ENCODE measurements at regions not wholly inside any gene's neighbourhood (a gene's known extent, or its start where the extent isn't known, plus 50 kb on each side); places are given as distances from the start of the nearest gene placed in this dataset.

DNA sequence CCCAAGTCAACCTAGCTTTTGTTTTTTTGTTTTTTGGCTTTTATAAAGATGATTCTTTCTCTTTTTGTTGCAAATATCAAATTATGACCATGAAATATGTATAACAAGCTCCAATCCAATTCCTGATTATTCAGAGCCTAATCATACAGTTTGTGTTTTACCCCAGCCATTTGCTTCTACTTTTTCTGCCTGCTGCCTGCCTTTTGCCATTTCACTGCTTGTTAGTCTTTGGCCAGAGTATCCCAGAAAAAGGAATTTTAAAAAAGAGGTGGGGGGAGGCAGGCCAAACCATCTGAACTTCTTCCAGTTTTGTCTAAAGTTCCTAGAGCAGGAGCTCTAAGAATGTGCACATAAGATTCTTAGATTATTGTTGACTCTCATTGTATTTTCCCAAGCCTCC, 211.9 kb upstream of the VRK2 start:
- DNase-seq (ENCODE audit: low read depth): no peak

DNA sequence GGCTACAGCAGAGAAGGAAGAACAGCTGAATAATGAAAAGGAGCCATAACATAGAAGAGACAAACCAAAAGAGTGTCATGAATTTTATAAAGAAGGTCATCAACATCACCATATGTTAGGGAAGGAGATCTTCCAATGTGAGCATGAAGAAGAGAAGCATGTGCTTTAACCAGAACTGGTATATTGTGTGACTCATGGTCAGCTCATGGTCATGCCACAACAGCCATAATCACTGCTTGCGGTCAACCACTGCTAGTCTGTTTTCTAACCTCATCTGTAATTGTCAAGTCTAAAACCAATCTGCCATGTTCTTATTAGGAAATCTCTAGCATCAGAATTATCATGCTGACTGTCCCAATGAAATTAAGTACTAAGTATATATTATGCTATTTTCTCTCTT, 204.1 kb upstream of the VRK2 start:
- DNase-seq (ENCODE audit: low read depth): peak; percentile 54

DNA sequence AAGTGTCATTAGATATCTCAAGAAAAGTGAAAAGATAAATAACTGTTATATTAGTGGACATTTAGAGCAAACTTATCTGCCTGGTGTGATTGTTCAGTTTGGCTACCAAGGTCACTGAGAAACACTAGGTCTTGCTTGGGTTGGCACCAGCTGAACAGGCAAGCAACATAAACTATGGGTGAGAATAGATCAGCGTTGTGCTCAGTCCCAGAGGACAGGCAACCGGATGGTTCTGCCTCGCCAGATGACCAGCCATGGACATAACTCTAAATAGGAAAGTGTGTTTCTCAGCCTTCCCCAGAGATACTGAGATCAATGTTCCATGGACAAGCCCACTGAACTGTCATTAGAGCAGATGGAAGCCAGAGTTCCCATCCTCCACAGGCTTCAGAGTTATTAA, 203.4 kb upstream of the VRK2 start:
- no peak for DNase-seq (ENCODE audit: low read depth)

DNA sequence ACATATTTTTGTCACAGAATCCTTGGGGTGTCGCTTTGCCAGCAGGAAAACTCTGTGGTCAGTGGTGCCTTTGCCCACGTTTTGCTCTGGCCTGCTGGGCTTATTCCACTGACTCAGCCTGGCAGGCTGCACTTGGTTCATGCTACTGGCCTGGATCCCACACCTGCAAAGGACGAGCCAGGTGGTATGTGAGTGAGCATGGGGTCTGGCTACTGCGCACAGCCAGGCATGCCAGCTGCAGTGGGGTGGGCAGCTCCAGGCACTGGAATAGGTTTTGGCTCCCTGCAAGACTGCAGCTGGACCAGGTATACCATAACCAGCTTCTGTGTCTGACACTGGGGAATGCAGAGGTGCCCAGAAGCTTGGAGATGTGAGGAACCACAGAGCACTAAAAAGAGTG, 197.9 kb upstream of the VRK2 start:
- no peak for DNase-seq (ENCODE audit: low read depth)

DNA sequence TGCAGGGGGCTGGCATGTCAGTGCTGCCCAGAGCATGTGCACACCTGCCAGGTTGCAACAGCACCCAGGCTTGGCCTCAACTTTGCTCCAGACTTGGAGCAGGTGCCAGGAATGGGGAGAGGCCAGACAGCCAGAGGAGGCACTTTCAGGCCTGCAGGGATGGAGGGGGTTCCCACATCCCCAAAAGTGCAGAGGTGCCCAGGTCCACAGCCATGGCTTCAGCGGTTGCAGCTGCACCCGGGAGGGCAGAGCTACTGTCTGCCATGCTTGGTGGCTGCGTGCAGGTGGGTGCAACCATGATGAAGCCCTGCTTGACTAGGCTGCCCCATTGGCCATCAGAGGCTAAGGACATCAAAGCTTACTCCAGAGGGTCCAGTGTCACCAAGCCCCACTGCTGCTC, 196.8 kb upstream of the VRK2 start:
- DNase-seq (ENCODE audit: low read depth): no peak

DNA sequence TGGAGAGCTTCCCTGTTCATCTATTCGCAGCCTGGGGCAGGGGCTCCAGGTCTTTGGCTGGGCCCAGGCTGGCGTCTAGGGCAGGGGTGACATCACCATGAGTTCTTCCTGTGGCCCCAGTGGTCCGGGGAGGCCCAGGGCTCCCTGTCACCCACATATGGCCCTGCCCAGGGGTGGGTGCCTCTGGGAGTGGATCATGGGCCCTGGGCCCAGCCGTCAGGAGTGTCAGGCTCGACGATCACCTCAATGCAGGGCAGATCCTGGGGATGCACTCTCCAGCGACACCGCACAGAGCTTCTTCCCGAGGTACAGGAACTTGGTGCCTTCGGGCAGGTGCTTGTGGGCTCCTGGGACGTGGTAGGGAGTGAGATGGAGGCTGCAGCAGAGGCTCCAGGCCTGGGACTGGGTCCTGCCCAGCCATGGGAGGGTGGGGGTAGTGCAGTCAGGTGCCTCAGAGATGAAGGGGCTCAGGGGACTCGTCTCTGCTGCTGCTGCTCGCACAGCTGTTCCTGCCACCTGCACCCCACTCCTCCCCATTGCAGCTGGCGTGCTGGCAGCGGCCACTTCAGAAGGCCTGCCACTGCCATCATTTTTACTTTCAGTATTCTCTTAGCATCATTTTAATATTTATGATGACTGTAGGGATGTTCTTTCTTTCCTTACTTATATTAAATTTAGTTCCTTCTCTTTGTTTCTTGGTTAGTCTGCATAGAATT, 196.0 kb upstream of the VRK2 start:
- no peak for DNase-seq (ENCODE audit: low read depth)

DNA sequence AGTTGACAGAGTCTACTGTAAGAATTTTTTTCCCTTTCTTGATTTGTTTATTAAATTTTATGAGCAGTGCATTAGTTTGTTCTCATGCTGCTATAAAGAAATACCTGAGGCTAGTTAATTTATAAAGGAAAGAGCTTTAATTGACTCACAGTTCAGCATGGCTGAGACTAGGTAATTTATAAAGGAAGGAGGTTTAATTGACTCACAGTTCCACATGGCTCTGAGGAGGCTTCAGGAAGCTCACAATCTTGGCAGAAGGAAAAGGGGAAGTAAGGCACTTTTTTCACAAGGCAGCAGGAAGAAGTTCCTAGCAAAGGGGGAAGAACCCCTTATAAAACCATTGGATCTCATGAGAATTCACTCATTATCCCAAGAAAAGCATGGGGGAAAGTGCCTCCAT, 191.4 kb upstream of the VRK2 start:
- DNase-seq (ENCODE audit: low read depth): no peak

DNA sequence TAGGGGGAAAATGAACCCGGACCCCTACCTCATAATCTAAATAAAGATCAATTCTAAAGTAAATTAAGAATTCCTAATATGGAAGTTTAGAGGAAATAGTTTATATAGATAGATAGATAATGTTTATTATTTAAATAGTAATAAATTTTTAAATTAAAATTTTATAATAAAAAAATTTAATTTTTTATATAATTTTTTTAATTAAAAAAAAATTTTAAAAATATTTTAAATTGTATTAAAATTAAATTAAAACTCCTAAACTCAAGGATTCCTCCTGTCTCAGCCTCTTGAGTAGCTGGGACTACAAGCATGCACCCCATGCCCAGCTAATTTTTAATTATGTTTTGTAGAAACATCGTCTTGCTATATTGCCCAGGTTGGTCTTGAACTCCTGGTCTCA, 186.9 kb upstream of the VRK2 start:
- DNase-seq (ENCODE audit: low read depth): no peak

DNA sequence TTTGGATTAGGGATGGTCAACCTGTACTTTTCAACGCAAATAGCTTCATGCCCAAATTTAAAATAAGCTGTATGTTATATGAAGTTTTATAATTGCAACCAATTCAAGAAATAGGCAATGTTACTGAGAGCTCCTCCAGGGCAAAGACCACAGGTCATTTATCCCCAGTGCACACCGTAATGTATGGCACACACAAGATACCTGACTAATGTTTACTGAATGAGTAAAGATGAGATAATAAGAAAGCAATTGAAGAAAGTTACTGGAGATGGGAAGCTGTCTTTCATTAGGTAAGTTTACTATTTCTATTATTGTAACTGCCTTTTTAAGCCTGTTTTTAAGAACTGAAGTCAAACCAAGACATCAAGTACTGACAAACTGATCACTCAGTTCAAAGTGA, 184.5 kb upstream of the VRK2 start:
- no peak for DNase-seq (ENCODE audit: low read depth)

DNA sequence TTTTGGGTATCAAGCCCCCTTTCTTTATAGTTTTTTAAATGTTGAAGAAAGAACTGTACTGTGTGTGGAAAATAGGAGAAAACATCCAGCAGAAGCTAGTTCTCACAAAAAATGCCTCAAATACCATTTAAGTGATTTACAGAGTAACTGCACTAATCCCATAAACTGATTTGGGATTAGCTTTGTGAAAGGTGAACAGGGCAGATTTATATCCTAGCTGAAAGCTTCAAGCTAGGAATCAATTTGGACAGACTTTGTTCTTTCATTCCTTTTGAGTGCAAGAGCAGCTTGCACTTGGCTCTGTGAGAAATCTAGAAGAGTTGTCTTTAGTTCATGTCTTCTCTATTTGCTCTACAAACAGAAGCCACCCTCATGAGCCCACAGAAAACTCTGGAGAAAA, 183.9 kb upstream of the VRK2 start:
- DNase-seq (ENCODE audit: low read depth): no peak

DNA sequence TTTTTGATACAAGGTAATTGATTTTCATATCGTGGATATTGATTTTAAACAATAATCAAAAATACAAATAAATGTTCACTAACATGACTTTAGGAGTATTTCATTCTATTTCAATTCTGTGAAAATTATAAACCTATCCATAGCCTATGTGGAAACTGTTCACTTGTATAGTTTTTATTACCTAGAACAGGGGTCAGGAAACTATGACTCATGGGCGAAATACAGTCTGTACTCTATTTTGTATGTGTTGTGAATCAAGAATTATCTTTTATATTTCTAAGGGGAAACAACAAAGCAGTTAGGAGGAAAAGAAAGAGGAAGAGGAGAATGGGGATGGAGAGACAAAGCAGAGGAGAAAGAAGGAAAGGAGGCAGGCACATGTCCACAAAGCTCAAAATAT, 181.7 kb upstream of the VRK2 start:
- no peak for DNase-seq (ENCODE audit: low read depth)

DNA sequence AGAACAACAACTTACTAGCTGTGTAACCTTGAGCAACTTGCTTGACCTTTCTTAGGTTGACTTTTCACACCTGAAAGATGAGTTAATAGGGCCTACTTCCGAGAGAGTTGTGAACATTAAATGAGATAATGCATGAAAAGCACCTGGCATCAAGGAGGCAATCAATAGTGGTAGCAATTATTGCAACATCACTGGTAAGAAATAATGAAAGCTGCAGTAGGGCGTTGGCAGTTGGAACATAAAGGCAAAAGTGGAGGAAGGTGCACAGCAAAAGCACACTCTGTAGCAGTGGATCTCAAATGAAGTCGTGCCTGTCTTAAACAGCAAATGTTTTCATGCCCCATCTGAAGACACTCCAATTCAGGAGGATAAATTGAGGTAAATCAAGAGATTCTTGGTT, 178.9 kb upstream of the VRK2 start:
- DNase-seq (ENCODE audit: low read depth): no peak

DNA sequence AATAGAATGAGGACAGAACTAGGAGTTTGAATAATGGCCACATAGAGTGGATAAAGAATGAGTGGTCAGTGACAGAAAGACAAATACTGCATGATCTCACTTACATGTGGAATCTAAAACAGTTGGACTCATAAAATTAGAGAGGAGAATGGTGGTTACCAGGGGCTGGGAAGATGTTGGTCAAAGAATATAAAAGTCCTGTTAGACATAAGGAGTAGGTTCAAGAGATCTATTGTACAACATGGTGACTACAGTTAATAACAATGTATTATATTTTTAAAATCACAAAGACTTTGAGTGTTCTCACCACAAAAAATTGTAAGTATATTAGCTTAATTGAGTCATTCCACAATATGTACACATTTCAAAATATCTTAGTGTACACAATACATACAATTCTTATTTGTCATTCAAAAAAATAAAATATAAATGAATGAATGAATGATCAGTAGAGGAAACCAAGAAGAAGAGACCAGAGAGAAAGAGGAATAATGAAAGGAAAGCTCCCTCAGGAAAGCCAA, 177.9 kb upstream of the VRK2 start:
- DNase-seq (ENCODE audit: low read depth): no peak

DNA sequence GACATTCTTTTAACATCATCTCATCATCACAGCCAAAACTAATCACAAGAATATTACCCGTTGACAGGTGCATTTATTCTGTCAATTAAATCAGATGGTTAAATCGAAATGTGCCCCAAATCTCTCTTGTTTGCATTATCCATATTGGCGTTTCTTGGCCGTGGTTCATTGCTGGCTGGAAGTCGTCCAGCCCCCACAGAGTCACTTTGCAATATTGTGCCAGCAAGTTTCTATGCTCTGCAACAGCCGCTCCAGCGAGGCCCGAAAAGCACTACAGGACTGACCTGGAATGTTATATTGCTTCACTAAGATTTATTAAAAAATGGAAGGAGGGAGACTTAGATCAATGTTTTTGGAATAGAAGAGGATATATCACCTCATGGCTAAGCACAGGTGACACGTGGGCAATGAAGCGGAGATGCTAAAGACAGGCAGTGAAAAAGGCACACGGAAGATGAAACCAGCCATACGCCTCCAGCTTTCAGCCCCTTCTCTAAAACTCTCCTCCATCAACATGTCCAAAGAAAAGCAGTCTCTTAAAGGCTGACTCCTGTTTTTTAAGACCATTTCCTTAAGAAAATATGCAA, 176.8 kb upstream of the VRK2 start:
- DNase-seq (ENCODE audit: low read depth): no peak

DNA sequence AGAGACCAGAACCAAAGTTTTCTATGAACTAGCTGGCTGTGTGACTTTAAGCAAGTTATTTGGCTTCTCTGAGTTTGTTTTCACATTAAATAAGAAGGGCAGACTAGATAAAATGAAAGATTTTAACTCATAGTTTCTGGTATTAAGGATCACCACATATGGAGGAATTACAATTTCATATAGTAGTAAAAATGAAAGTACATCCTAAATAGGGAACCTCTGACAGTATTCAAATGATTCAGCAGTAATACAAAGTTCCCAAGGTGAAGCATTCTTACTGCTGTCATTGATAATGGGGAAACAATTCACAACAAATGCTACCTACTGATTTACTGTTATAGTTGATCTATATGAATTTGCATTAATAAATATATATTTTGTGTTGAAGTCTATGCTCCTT, 170.3 kb upstream of the VRK2 start:
- DNase-seq (ENCODE audit: low read depth): no peak

DNA sequence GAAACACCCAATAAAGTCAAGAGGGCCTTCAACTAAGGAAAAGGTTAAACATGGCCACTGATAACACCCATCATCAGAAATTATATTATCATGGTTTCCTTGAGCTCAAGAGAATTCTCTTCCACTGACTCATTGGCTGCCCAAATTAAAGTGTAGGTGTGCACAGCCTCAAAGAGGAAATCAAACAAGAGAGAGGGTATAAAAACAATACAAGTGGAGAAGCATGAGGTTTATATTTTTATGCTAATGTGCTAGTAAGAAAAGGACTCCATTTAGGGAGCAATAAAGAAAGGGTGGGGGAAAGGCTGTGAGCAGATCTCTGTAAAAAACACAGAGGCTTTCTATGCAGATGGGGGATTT, 168.8 kb upstream of the VRK2 start:
- DNase-seq (ENCODE audit: low read depth): no peak

DNA sequence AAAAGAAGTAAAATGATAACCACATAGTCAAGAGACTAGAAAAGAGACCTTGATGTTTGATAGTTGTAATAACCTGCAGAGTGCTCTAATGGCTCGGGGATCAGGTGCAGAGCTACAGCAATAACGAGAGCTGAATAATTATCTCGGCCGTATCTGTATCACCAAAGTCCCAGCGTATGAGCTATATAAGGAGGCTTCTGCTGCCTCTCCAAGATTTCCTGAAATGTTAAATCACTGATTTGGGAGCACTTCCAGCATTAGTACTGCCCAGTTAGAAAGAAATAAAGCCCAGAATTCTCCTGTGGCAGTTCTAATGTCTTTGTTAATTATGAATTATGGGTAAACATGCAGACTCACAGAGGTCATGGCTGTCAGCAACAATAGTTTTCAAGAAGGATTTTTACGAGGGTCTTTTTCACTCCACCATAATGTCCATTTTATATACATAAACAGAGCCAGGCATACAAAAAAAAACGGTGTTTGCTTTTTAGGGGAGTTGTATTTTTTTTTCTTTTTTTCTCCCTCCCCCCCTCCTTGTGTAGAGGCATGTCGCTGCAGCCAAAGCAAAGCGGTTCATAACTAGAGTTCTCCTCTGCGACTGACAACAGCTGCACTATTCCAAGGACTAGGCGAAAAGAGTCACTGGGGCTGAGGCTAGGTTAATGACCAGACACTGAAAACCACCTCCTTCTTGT, 168.3 kb upstream of the VRK2 start:
- no peak for DNase-seq (ENCODE audit: low read depth)

DNA sequence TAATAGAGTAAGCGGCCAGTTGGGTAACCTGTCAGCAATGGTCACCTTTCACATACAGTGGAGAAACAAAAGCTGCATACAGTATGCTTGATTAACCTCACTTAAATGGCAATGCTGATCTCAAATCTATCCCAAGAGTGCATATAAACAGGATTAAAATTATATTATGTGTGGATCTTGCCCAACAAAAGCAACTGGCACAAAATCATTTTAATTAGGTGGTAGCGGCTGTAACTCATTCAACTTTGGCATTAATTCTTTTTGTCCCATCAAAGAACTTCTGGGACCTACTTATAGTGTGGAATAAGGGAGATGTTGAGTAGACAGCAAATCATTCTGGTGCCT, 167.8 kb upstream of the VRK2 start:
- no peak for DNase-seq (ENCODE audit: low read depth)

DNA sequence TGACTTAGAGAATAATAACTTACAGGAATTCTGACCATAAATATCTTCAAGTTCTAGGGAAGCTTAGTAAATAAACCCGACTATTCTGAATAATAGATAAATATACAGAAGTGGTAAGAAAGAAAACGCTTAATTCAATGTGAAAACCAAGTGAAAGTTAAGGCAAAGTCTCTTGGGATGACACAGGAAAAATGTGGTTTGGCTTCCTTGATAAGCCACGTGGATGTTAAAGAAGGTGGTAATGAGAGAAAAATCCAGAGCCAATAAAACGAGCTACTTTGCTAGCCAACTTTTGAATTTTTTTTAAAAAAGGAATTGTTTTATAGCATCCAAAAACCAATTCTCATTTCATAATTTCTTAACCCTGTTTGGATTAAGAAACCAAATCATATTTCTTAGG, 166.2 kb upstream of the VRK2 start:
- DNase-seq (ENCODE audit: low read depth): peak; percentile 31

DNA sequence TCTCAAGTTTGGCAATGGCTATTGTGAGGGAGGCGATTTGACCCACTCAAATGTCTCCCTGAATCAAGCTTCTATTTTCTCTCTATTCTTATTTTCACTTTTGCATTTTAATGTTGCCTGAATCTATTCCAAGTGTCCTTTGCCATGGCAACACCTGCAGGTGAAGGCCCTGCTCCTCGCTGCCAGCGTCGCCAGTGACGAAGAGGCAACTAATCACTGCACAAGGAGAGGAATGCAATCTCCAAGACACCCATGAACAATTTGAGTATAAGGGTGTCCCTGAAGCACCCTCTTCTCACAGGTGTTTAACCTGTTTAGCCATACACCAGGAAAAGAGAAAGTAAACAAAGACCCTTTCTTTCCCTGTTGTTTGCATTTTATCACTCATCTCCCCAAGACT, 165.6 kb upstream of the VRK2 start:
- no peak for DNase-seq (ENCODE audit: low read depth)

DNA sequence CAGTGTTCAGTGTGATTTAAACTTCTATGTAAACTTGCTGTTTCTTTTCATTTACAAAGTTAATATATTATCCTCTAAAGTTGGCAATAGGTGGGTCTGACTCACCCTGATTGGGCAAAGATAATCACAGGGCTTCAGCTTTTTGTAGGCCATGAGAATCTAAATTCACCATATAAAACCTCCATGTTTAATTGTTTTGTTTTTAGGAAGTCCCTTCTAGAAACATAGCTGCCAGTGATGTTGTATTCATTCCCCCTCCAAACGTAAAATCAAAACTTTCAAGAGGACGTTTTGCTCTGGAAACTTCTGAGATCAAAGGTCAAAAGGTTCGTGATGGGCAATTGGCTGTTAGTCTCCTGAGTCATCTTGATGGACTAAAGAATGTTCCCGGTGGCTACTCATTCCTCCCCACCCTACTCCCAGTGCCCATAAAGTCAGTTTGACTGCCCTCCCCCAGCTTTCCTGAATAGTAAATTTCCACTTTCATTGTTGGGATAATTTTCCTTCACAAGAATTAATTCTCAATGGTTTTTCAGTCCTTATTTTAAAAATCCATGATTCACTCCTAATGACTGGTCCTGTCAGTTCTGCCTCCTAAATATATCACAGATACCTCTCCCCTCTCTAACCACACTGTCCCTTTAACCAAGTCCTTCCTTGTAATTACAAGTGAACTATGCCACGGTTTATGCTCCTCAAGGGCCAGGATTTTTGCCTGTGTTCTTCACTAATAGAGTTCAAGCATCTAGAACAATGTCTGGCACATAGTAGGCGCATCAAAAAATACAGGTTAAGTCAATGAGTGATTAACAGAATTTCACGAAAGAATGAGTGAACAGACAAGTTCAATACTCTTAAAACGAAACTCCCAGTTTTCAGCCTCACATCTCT, 164.4 kb upstream of the VRK2 start:
- peak; percentile 41 for DNase-seq (ENCODE audit: low read depth)

DNA sequence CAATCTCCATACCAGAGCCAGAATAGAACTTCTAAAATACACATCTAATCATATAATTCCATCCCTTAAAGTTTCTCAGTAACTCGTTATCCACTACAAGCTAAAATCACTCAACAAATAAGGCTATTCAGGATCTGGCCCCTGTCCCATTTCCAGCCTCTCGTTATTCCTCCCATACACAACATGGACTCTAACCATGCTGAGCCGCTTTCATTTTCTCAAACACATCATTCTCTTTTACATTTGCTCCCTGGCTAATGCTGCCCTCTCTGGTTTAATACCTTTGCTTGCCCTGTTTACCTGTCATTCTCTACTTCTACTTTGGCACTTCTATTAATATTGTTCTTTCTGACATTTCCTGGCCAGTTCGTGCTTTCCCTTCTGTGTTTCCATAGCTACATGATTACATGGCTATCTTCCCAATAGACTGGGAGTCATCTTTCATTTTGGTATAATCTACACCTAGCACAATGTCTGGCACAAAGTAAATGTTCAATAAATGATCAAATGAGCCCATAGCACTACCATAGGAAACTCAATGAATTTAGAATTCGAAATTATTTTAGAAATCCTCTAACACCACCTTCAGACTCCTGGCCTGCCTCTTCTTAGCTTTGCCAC, 163.6 kb upstream of the VRK2 start:
- no peak for DNase-seq (ENCODE audit: low read depth)

Data from stromal cell of bone marrow (primary cell).